Liver (tissue), 8 donors: ENCODE measurements at regions not wholly inside any gene's neighbourhood (a gene's known extent, or its start where the extent isn't known, plus 50 kb on each side); places are given as distances from the start of the nearest gene placed in this dataset.

Source experiments
- DNase-seq: peaks from one replicate; pipeline ENCODE4 v3.0.0-alpha.2; 2017; ENCODE audit warnings: low spot score
- H3K27ac ChIP-seq, 2 donors: one replicate each; pipeline ENCODE4 v1.7.0; 2013; ENCODE audit warnings: inconsistent platforms in 2 of 2, low read length in 2 of 2, control low read depth in 1 of 2, low read depth in 1 of 2, mild to moderate bottlenecking in 1 of 2
- H3K27me3 ChIP-seq, 4 donors: one replicate each; pipeline versions ENCODE4 v1.6.1 to v1.7.0; 2013; ENCODE audit warnings: low read length in 3 of 4, inconsistent platforms in 1 of 4, mild to moderate bottlenecking in 1 of 4, moderate library complexity in 1 of 4; ENCODE audit not compliant: control insufficient read depth in 4 of 4, insufficient read depth in 4 of 4
- H3K36me3 ChIP-seq, 4 donors: one replicate each; pipeline versions ENCODE4 v1.6.1 to v1.7.0; 2013; ENCODE audit warnings: low read length in 3 of 4, mild to moderate bottlenecking in 3 of 4, low read depth in 1 of 4, moderate library complexity in 1 of 4; ENCODE audit not compliant: control insufficient read depth in 4 of 4, insufficient read depth in 3 of 4
- H3K4me1 ChIP-seq, 4 donors: one replicate each; pipeline versions ENCODE4 v1.6.1 to v1.7.0; 2013; ENCODE audit warnings: low read length in 3 of 4, mild to moderate bottlenecking in 3 of 4, moderate library complexity in 1 of 4; ENCODE audit not compliant: control insufficient read depth in 4 of 4, insufficient read depth in 4 of 4
- H3K4me3 ChIP-seq, 3 donors: one replicate each; pipeline versions ENCODE4 v1.6.1 to v1.7.0; 2013; ENCODE audit warnings: low read length in 3 of 3, control low read depth in 1 of 3, low read depth in 1 of 3, mild to moderate bottlenecking in 1 of 3
- H3K9ac ChIP-seq, 2 donors: one replicate each; pipeline ENCODE4 v1.7.0; 2013; ENCODE audit warnings: low read length in 2 of 2, mild to moderate bottlenecking in 2 of 2, moderate library complexity in 2 of 2, control low read depth in 1 of 2, low read depth in 1 of 2
- H3K9me3 ChIP-seq, 4 donors: one replicate each; pipeline versions ENCODE4 v1.6.1 to v1.7.0; 2013; ENCODE audit warnings: low read length in 3 of 4; ENCODE audit not compliant: control insufficient read depth in 4 of 4
- ATF3 ChIP-seq: IDR thresholded peaks from 2 replicates; pipeline ENCODE4 v1.6.1; 2016; ENCODE audit warnings: antibody characterized with exemption
- CTCF ChIP-seq: fragments of 150-350 bp; IDR thresholded peaks from 2 replicates; pipeline ENCODE4 v1.5.1; 2017; ENCODE audit warnings: improper control_type of control experiment, low read depth, low read length; ENCODE audit not compliant: missing input control
- EGR1 ChIP-seq, 2 donors: IDR thresholded peaks; 2 replicates each; pipeline ENCODE4 v1.6.1; 2016 to 2018; ENCODE audit warnings: antibody characterized with exemption in 2 of 2, low read depth in 2 of 2
- FOXA1 ChIP-seq: IDR thresholded peaks from 2 replicates; pipeline ENCODE4 v1.6.1; 2016; ENCODE audit warnings: antibody characterized with exemption
- FOXA2 ChIP-seq: IDR thresholded peaks from 2 replicates; pipeline ENCODE4 v1.6.1; 2016; ENCODE audit warnings: antibody characterized with exemption
- GABPA ChIP-seq, 2 donors: IDR thresholded peaks in 1 of 2; conservative IDR thresholded peaks in 1 of 2; 2 replicates each; pipeline ENCODE4 v1.6.1; 2016; ENCODE audit warnings: antibody characterized with exemption in 2 of 2, mild to moderate bottlenecking in 1 of 2, moderate library complexity in 1 of 2
- HNF4A ChIP-seq, 2 donors: conservative IDR thresholded peaks; 2 replicates each; pipeline ENCODE4 v1.6.1; 2016; ENCODE audit warnings: antibody characterized with exemption in 2 of 2, mild to moderate bottlenecking in 2 of 2
- HNF4G ChIP-seq: IDR thresholded peaks from 2 replicates; pipeline ENCODE4 v1.6.1; 2016; ENCODE audit warnings: antibody characterized with exemption
- JUND ChIP-seq, 2 donors: IDR thresholded peaks; 2 replicates each; pipeline ENCODE4 v1.6.1; 2016; ENCODE audit warnings: antibody characterized with exemption in 2 of 2
- MAX ChIP-seq: IDR thresholded peaks from 2 replicates; pipeline ENCODE4 v1.6.1; 2016; ENCODE audit warnings: antibody characterized with exemption
- RAD21 ChIP-seq, 2 donors: IDR thresholded peaks; 2 replicates each; pipeline ENCODE4 v1.6.1; 2016; ENCODE audit warnings: antibody characterized with exemption in 2 of 2, mild to moderate bottlenecking in 2 of 2
- REST ChIP-seq: IDR thresholded peaks from 2 replicates; pipeline ENCODE4 v1.6.1; 2016; ENCODE audit warnings: antibody characterized with exemption, mild to moderate bottlenecking
- RXRA ChIP-seq, 2 donors: IDR thresholded peaks; 2 replicates each; pipeline ENCODE4 v1.6.1; 2017 to 2018; ENCODE audit warnings: antibody characterized with exemption in 2 of 2, mild to moderate bottlenecking in 1 of 2
- SP1 ChIP-seq: IDR thresholded peaks from 2 replicates; pipeline ENCODE4 v1.6.1; 2018; ENCODE audit warnings: antibody characterized with exemption, mild to moderate bottlenecking
- TAF1 ChIP-seq: conservative IDR thresholded peaks from 2 replicates; pipeline ENCODE4 v1.6.1; 2016; ENCODE audit warnings: antibody characterized with exemption, mild to moderate bottlenecking
- YY1 ChIP-seq: IDR thresholded peaks from 2 replicates; pipeline ENCODE4 v1.6.1; 2016; ENCODE audit warnings: antibody characterized with exemption, mild to moderate bottlenecking
- WGBS: extraction: QIAGEN DNeasy Blood & Tissue Kit; methylation state at CpG from one replicate; pipeline ENCODE4 v1.1.7; 2013; 5-methylcytosine and 5-hydroxymethylcytosine counted together
- donor health status: healthy.
- donor health status: healthy.
- donor health status: healthy.
- donor health status: healthy.
- donor health status: healthy.

- no peak for DNase-seq
- Histone ChIP-seq H3K9ac (no peak overlapping the region), H3K27me3 (peaks cover 0 to 4% (median 0%) of the 10 kb centered on the region in 4 donors), H3K9me3 (no peaks in the 10 kb centered on the region), H3K27ac (no peak overlapping the region), H3K4me3 (no peak overlapping the region), H3K4me1 (no peaks in the 10 kb centered on the region), H3K36me3 (no peaks in the 10 kb centered on the region)
- TF ChIP-seq ATF3 (no peak), FOXA2 (no peak), MAX (no peak), HNF4G (no peak), RXRA (IDR thresholded peaks at IDR 0.05) (no peak), SP1 (no peak), EGR1 (IDR thresholded peaks at IDR 0.05; ENCODE audit: low read depth in 2 of 2) (no peak), CTCF (no peak), HNF4A (conservative IDR thresholded peaks at IDR 0.05) (no peak), REST (no peak), FOXA1 (no peak)
- WGBS, result 77% methylated on average over 3 of the region's 3 CpGs
These were observed 199.4 kb upstream of the GPRIN3 start for GRCh38 chr4:89506866-89507491.

GRCh38 chr4:89502581-89502980, 195.0 kb upstream of the GPRIN3 start:
- H3K36me3 ChIP-seq, result no peaks in the 10 kb centered on the region
- no peaks in the 10 kb centered on the region for H3K4me1 ChIP-seq
- WGBS, result 69% methylated on average over 1 of the region's 1 CpG
- no peak overlapping the region for H3K4me3 ChIP-seq
- no peak for DNase-seq
- H3K27me3 ChIP-seq, result no peaks in the 10 kb centered on the region
- H3K9me3 ChIP-seq, result no peaks in the 10 kb centered on the region
- no peak overlapping the region for H3K27ac ChIP-seq
- no peak overlapping the region for H3K9ac ChIP-seq
- no peak for TF ChIP-seq EGR1 (IDR thresholded peaks at IDR 0.05; ENCODE audit: low read depth in 2 of 2)
- TF ChIP-seq FOXA2, result no peak
- no peak for TF ChIP-seq REST
- no peak for TF ChIP-seq ATF3
- TF ChIP-seq MAX, result no peak
- TF ChIP-seq JUND (IDR thresholded peaks at IDR 0.05), result no peak
- TF ChIP-seq CTCF, result no peak
- no peak for TF ChIP-seq YY1
- no peak for TF ChIP-seq FOXA1
- TF ChIP-seq RAD21 (IDR thresholded peaks at IDR 0.05), result no peak
- TF ChIP-seq HNF4G, result no peak
- no peak for TF ChIP-seq TAF1
- TF ChIP-seq GABPA (IDR thresholded peaks at IDR 0.05 in 1 of 2, conservative IDR thresholded peaks at IDR 0.05 in 1 of 2), result no peak
- TF ChIP-seq RXRA (IDR thresholded peaks at IDR 0.05), result no peak
- no peak for TF ChIP-seq SP1
